ENCODE measurements at regions not wholly inside any gene's neighbourhood (a gene's known extent, or its start where the extent isn't known, plus 50 kb on each side); places are given as distances from the start of the nearest gene placed in this dataset.

DNA sequence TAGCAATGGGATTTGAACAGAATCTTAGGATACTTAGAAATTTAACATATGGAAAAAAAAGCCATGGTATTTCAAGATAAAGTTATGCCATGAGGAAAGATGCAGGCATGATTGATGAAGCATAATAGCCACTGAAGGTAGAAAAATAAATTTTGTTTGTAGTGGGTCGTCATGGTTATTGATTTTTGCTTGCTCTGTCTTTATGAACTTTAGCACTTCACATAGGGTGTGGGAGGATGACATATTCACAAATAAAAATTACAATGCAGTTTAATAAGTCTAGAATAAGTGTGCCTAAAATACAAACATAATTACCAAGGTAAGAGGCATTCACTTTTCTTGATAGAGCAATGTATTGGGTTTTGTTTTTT lies 129.1 kb upstream of the SEMA3E start:
- TF ChIP-seq, protein P1, sequence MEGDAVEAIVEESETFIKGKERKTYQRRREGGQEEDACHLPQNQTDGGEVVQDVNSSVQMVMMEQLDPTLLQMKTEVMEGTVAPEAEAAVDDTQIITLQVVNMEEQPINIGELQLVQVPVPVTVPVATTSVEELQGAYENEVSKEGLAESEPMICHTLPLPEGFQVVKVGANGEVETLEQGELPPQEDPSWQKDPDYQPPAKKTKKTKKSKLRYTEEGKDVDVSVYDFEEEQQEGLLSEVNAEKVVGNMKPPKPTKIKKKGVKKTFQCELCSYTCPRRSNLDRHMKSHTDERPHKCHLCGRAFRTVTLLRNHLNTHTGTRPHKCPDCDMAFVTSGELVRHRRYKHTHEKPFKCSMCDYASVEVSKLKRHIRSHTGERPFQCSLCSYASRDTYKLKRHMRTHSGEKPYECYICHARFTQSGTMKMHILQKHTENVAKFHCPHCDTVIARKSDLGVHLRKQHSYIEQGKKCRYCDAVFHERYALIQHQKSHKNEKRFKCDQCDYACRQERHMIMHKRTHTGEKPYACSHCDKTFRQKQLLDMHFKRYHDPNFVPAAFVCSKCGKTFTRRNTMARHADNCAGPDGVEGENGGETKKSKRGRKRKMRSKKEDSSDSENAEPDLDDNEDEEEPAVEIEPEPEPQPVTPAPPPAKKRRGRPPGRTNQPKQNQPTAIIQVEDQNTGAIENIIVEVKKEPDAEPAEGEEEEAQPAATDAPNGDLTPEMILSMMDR (conservative IDR thresholded peaks at IDR 0.05) = no peak
- no peak overlapping the region for H3K4ac ChIP-seq (ENCODE audit: low read depth, low read length)
- no peak overlapping the region for H2BK15ac ChIP-seq (ENCODE audit: low read depth, low read length)
- no peak overlapping the region for H2AK5ac ChIP-seq (ENCODE audit: insufficient read length, low read length)
- Mint-ChIP-seq H3K4me3 (no peak overlapping the region), H3K27me3 (ENCODE audit: low read depth) (no peaks in the 10 kb centered on the region), H3K4me1 (peaks cover 0 to 4% of the 10 kb centered on the region in 2 experiments; a peak in 1 of 4 replicates), H3K27ac (no peak overlapping the region), H3K36me3 (ENCODE audit: insufficient read depth in 1 of 3, low read depth in 3 of 3) (no peaks in the 10 kb centered on the region), H3K9me3 (no peaks in the 10 kb centered on the region)
- no peak overlapping the region for H3T11ph ChIP-seq (ENCODE audit: low read length)
- no peak overlapping the region for H2BK12ac ChIP-seq (ENCODE audit: insufficient read length, low read depth, low read length)
- no peak overlapping the region for H2AFZ ChIP-seq (ENCODE audit: low read length)
- H3K79me1 ChIP-seq (ENCODE audit: insufficient read depth, low read depth, low read length, poor library complexity, severe bottlenecking) = no peaks in the 10 kb centered on the region
- H4K5ac ChIP-seq (ENCODE audit: insufficient read length, low read depth, low read length) = no peak overlapping the region
- H3K23me2 ChIP-seq (ENCODE audit: insufficient read length, low read depth, low read length, poor library complexity, severe bottlenecking) = no peaks in the 10 kb centered on the region
- WGBS (ENCODE audit: extremely low coverage, insufficient read length, low lambda C conversion rate) = no CpG with 5 or more reads among the region's 1 CpG
- no peaks in the 10 kb centered on the region for H3K4me1 ChIP-seq (ENCODE audit: insufficient read depth, low read length)
- no peak overlapping the region for H3K56ac ChIP-seq (ENCODE audit: insufficient read length, low read depth, low read length)
- no peak overlapping the region for H4K8ac ChIP-seq (replicated peaks; ENCODE audit: insufficient read length, low read depth, low read length)
- H3K9ac ChIP-seq (ENCODE audit: extremely low read depth, insufficient read length, low read length) = no peak overlapping the region
- no peak overlapping the region for H2BK120ac ChIP-seq (ENCODE audit: low read depth, low read length, poor library complexity, severe bottlenecking)
- no peak overlapping the region for H3K4me2 ChIP-seq (ENCODE audit: insufficient read depth, insufficient read length, low read length)
- H3K27ac ChIP-seq (ENCODE audit: insufficient read length, low read depth, low read length) = no peak overlapping the region
- no peak overlapping the region for H3K18ac ChIP-seq (ENCODE audit: insufficient read length, low read depth, low read length)
- no peaks in the 10 kb centered on the region for H3K27me3 ChIP-seq (ENCODE audit: insufficient read depth, low read length)
- H3K23ac ChIP-seq (ENCODE audit: insufficient read length, low read depth, low read length) = no peak overlapping the region
- no peak overlapping the region for H2BK5ac ChIP-seq (ENCODE audit: insufficient read length, low read length)
- H4K20me1 ChIP-seq (ENCODE audit: control insufficient read depth, insufficient read depth, insufficient read length) = no peaks in the 10 kb centered on the region
- H3K79me2 ChIP-seq (ENCODE audit: insufficient read depth, low read length) = no peaks in the 10 kb centered on the region
- no peaks in the 10 kb centered on the region for H3K9me3 ChIP-seq (ENCODE audit: control insufficient read depth, low read depth, low read length)
- no peak overlapping the region for H2BK20ac ChIP-seq (ENCODE audit: low read depth, low read length, poor library complexity, severe bottlenecking)
- H3K14ac ChIP-seq (ENCODE audit: insufficient read depth, low read length) = no peak overlapping the region
- no peak for DNase-seq
- no peak overlapping the region for H4K91ac ChIP-seq (ENCODE audit: insufficient read length, low read depth, low read length)

Data from H9 (cell line).